Left renal cortex interstitium (tissue), 4 donors: ENCODE measurements at regions not wholly inside any gene's neighbourhood (a gene's known extent, or its start where the extent isn't known, plus 50 kb on each side); places are given as distances from the start of the nearest gene placed in this dataset.

Source experiments
- DNase-seq, 4 donors: peaks; one replicate each; pipeline ENCODE4 v3.0.0-alpha.2; 2013; ENCODE audit warnings: low read depth in 4 of 4, low spot score in 2 of 4, missing footprints in 1 of 4

- no peak for DNase-seq
Measured at GRCh38 chr5:155746367-155747038, 580.5 kb upstream of the SGCD start.

- no peak for DNase-seq
Measured at GRCh38 chr5:155750101-155750500, 576.9 kb upstream of the SGCD start.

- no peak for DNase-seq
Measured at GRCh38 chr5:155750571-155750970, 576.4 kb upstream of the SGCD start.

GRCh38 chr5:155753943-155754581 lies 572.9 kb upstream of the SGCD start:
- DNase-seq = no peak

- no peak for DNase-seq
Measured at GRCh38 chr5:155759252-155759651, 567.7 kb upstream of the SGCD start.

GRCh38 chr5:155759984-155760383 lies 567.0 kb upstream of the SGCD start:
- no peak for DNase-seq

- no peak for DNase-seq
Measured at GRCh38 chr5:155761502-155761901, 565.5 kb upstream of the SGCD start.

GRCh38 chr5:155765715-155766114 lies 561.2 kb upstream of the SGCD start:
- no peak for DNase-seq

- no peak for DNase-seq
Measured at GRCh38 chr5:155767470-155767869, 559.5 kb upstream of the SGCD start.

GRCh38 chr5:155768332-155768731 lies 558.6 kb upstream of the SGCD start:
- DNase-seq = no peak

- no peak for DNase-seq
Measured at GRCh38 chr5:155772009-155772662, 554.8 kb upstream of the SGCD start.

GRCh38 chr5:155773680-155774079 lies 553.3 kb upstream of the SGCD start:
- DNase-seq = no peak

- no peak for DNase-seq
Measured at GRCh38 chr5:155780260-155780659, 546.7 kb upstream of the SGCD start.

GRCh38 chr5:155783246-155783645 lies 543.7 kb upstream of the SGCD start:
- no peak for DNase-seq

- DNase-seq = no peak
Measured at GRCh38 chr5:155783791-155784190, 543.2 kb upstream of the SGCD start.

GRCh38 chr5:155786108-155786507 lies 540.9 kb upstream of the SGCD start:
- DNase-seq = no peak

GRCh38 chr5:155792873-155793272 lies 534.1 kb upstream of the SGCD start:
- no peak for DNase-seq

GRCh38 chr5:155794795-155795194 lies 532.2 kb upstream of the SGCD start:
- DNase-seq = no peak

GRCh38 chr5:155799308-155799707 lies 527.7 kb upstream of the SGCD start:
- DNase-seq = no peak

GRCh38 chr5:155807884-155808576 lies 518.9 kb upstream of the SGCD start:
- no peak for DNase-seq

- DNase-seq = no peak
Measured at GRCh38 chr5:155815248-155815647, 511.7 kb upstream of the SGCD start.
